Endothelial cell (in vitro differentiated cells): ENCODE measurements at regions not wholly inside any gene's neighbourhood (a gene's known extent, or its start where the extent isn't known, plus 50 kb on each side); places are given as distances from the start of the nearest gene placed in this dataset.

ENCODE experiments used
- DNase-seq: peaks from one replicate; pipeline ENCODE4 v3.0.0; 2021; ENCODE audit warnings: low spot score
- H3K27ac Mint-ChIP-seq: one replicate; pipeline ENCODE4 v1.8.0; 2021; ENCODE audit warnings: mixed read lengths, inconsistent platforms; ENCODE audit not compliant: unreplicated experiment
- H3K27me3 Mint-ChIP-seq: one replicate; pipeline ENCODE4 v1.8.0; 2021; ENCODE audit warnings: mild to moderate bottlenecking, moderate library complexity, mixed read lengths, inconsistent platforms; ENCODE audit not compliant: unreplicated experiment
- H3K36me3 Mint-ChIP-seq: one replicate; pipeline ENCODE4 v1.8.0; 2021; ENCODE audit warnings: mild to moderate bottlenecking, low read depth, mixed read lengths, inconsistent platforms; ENCODE audit not compliant: unreplicated experiment
- H3K4me1 Mint-ChIP-seq: one replicate; pipeline ENCODE4 v1.8.0; 2021; ENCODE audit warnings: mild to moderate bottlenecking, mixed read lengths, inconsistent platforms; ENCODE audit not compliant: unreplicated experiment
- H3K4me3 Mint-ChIP-seq: one replicate; pipeline ENCODE4 v1.8.0; 2021; ENCODE audit warnings: mild to moderate bottlenecking, mixed read lengths, inconsistent platforms; ENCODE audit not compliant: unreplicated experiment
- H3K9me3 Mint-ChIP-seq: one replicate; pipeline ENCODE4 v1.8.0; 2021; ENCODE audit warnings: mixed read lengths, inconsistent platforms; ENCODE audit not compliant: unreplicated experiment
- CTCF ChIP-seq: fragments of 200-600 bp; sonication (generic); IDR thresholded peaks from one replicate; pipeline ENCODE4 v1.5.0; 2021; ENCODE audit warnings: antibody characterized with exemption; ENCODE audit not compliant: unreplicated experiment

GRCh38 chr20:24875078-24875477 lies 74.0 kb upstream of the CST7 start:
- H3K4me3 Mint-ChIP-seq, result no peak overlapping the region
- H3K27ac Mint-ChIP-seq, result no peak overlapping the region
- no peak for DNase-seq
- peaks cover 15% of the 10 kb centered on the region for H3K27me3 Mint-ChIP-seq
- H3K4me1 Mint-ChIP-seq, result peaks cover 4% of the 10 kb centered on the region
- no peak for TF ChIP-seq CTCF
- H3K36me3 Mint-ChIP-seq, result no peaks in the 10 kb centered on the region
- no peaks in the 10 kb centered on the region for H3K9me3 Mint-ChIP-seq

GRCh38 chr20:24877652-24878051 lies 71.4 kb upstream of the CST7 start:
- no peak for TF ChIP-seq CTCF

GRCh38 chr20:24878657-24879056 lies 70.4 kb upstream of the CST7 start:
- H3K27ac Mint-ChIP-seq, result no peak overlapping the region
- no peaks in the 10 kb centered on the region for H3K36me3 Mint-ChIP-seq
- no peak for TF ChIP-seq CTCF

More at GRCh38 chr20:24877652-24878051, 71.4 kb upstream of the CST7 start:
- H3K9me3 Mint-ChIP-seq, result no peaks in the 10 kb centered on the region
- H3K4me3 Mint-ChIP-seq, result no peak overlapping the region
- H3K27me3 Mint-ChIP-seq, result peaks cover 8% of the 10 kb centered on the region
- H3K4me1 Mint-ChIP-seq, result peaks cover 4% of the 10 kb centered on the region
- no peaks in the 10 kb centered on the region for H3K36me3 Mint-ChIP-seq
- DNase-seq, result no peak
- H3K27ac Mint-ChIP-seq, result no peak overlapping the region

GRCh38 chr20:24879875-24880274 lies 69.2 kb upstream of the CST7 start:
- no peak for TF ChIP-seq CTCF
- Mint-ChIP-seq H3K27me3 (peaks cover 6% of the 10 kb centered on the region), H3K36me3 (no peaks in the 10 kb centered on the region), H3K27ac (no peak overlapping the region), H3K9me3 (no peaks in the 10 kb centered on the region), H3K4me3 (no peak overlapping the region), H3K4me1 (no peaks in the 10 kb centered on the region)
- DNase-seq, result no peak

More at GRCh38 chr20:24878657-24879056, 70.4 kb upstream of the CST7 start:
- Mint-ChIP-seq H3K4me1 (peaks cover 2% of the 10 kb centered on the region), H3K27me3 (peaks cover 8% of the 10 kb centered on the region), H3K9me3 (no peaks in the 10 kb centered on the region), H3K4me3 (no peak overlapping the region)
- no peak for DNase-seq

GRCh38 chr20:24880356-24880755 lies 68.7 kb upstream of the CST7 start:
- no peaks in the 10 kb centered on the region for H3K36me3 Mint-ChIP-seq
- no peak overlapping the region for H3K4me3 Mint-ChIP-seq
- H3K27ac Mint-ChIP-seq, result no peak overlapping the region
- no peak for DNase-seq
- no peaks in the 10 kb centered on the region for H3K4me1 Mint-ChIP-seq
- H3K9me3 Mint-ChIP-seq, result no peaks in the 10 kb centered on the region
- no peak for TF ChIP-seq CTCF
- peaks cover 2% of the 10 kb centered on the region for H3K27me3 Mint-ChIP-seq
